Left hindlimb (tissue), 1 donor: ENCODE measurements at regions not wholly inside any gene's neighbourhood (a gene's known extent, or its start where the extent isn't known, plus 50 kb on each side); places are given as distances from the start of the nearest gene placed in this dataset.
"Not testable (repeated sequence)": the region's sequence is repeated elsewhere in the genome, so short reads cannot be mapped to it uniquely, and the experiment has no call there.

Experiments
- DNase-seq: peaks from one replicate; pipeline ENCODE4 v3.0.0-alpha.2; 2018

DNA sequence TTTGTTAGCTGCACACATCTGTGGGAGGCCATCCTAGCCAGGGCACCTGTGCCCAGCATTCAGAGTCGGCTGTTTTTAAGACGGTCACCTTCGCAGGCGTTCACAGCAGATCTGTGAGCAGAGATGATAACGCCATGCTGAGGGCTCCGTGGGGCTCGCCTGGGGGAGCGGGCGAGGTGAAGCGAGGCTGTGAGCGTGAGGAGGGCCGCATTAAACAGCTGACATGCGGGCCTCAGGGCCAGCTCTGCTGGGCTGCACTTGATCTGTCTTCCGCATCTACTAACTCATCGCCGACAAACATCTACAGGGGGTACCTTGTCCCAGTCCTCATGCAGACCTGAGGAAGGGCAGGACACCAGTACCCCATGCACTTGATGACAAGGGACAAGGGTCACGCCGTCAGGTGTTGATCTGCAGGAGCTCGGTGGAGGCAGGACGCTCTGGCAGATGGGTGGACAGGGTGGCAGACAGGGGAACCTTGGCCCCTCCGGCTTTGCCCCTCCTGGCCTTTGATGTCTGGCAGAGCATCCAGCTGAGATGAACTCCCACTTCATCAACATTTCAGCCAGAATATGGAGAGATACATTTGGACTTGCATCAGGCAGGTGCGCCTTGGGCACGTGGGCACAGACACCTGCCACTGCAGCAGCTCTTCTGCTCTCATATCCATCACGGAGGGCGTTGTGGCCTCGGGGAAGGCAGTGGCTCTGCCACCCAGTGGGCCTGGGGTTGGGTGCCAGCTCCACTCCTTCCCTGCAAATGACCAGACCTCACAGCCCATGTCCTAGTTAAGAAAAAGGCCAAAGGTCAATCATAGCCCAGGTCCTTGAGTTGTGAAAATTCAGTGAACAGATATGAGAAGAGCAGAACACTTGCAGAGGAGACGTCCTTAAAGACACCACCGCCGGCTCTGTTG lies 822.9 kb downstream of the BRD1 start:
- DNase-seq, result no peak

DNA sequence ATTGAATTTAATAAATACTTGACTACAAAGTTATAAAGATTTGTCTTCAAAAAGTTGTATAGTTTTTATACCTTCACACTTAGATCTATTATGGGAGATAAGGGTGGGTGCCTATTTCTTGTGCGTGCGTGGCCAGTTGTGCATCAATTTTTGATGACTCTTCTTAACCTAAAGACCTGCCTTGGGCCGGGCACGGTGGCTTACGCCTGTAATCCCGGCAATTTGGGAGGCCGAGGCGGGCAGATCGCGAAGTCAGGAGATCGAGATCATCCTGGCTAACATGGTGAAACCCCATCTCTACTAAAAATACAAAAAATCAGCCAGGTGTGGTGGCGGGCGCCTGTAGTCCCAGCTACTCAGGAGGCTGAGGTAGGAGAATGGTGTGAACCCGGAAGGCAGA lies 830.1 kb downstream of the BRD1 start:
- not testable (repeated sequence) for DNase-seq

DNA sequence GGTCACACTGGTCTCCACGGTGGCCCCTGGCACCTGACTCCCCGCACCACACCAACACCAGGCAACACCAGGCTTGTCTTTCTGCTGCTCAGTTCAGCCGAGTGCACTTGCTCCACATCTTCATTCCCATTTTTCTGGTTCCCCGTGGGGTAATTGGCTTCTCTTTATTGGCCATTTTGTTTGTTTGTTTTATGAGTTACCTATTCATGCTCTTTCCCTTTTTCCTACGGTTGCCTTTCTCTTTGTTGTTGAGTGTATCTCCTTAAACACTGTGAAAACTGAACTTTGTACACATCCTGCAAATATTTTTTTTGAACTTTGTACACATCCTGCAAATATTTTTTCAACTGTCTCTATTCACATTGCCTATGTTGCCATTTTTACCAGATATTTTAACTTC lies 834.0 kb downstream of the BRD1 start:
- no peak for DNase-seq

DNA sequence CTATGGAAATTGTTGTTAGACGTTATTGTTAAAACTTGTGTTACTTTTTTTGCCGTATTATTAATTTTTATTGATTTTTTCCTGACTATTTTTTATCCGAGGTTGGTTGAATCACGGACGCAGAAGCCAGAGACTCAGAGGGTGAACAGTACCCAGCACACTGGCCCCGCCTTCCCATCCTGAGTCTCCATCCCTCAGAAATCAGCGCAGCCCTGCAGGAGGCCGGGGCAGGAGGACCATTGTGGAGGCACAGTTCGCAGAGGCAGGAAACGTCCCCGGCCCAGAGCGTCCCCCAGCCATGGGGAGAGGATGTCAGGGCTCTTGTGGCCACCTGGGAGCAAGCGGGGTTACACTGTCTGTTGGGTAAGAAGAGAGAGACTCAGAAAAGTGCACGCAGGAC lies 843.0 kb downstream of the BRD1 start:
- DNase-seq, result no peak

DNA sequence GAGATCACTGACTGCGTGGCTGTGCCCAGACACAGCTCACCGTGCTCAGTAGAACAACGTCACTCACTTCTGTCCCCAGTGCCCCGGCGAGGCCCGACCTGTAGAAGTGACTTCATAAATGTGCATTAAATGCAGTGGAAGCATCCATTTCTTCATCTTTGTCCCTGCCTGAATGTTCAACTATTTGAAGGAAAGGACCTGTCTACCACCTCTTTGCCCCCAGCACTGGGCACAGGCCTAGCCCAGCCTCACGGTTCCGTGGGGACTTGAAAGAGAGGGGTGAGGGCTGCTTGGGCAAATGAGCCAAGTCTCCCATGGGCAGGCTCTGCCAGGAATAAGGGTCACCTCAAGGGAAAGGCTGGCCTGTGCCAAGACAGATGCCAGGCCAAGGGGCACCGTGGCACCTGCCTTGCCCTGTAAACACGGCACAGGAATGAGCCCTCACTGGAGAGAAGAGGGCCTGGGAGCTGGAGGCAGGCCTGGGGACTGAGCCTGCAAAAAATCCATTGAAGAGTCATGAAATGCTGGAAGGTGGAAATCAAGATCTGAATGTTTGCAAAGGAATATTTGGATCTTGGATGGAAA lies 845.3 kb downstream of the BRD1 start:
- DNase-seq, result no peak

DNA sequence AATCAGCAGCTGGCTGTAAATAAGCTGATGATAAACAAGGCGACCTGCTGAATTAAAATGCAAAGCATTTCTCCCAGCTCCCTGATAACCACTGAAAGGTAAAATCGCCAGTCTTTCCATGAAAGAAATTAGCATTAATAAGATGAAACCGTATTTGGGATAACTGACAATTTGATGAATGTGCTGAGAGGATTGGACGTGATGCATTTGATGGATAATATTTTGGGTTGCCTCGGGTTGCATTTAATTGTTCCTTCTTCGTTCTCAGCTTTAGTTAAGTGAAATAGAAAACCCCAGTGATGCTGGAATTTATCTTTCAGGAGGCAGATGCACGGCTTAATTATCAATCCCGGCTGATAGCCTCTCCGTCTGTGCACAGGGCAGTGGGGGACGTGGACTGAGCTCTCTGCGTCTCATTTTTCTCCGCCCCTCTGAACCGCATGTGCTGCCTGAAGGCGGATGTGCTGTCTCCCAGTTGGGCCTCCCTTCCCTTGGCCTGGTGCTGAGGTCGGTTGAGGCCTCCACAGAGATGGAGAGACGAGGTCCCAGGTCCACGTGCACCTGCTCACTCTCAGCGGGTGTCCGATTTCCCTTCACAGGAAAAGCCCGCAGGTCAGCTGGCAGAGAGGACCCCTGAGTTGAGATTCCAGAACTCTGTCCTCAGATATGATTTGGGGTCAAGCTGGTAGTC lies 846.2 kb downstream of the BRD1 start:
- DNase-seq, result no peak

DNA sequence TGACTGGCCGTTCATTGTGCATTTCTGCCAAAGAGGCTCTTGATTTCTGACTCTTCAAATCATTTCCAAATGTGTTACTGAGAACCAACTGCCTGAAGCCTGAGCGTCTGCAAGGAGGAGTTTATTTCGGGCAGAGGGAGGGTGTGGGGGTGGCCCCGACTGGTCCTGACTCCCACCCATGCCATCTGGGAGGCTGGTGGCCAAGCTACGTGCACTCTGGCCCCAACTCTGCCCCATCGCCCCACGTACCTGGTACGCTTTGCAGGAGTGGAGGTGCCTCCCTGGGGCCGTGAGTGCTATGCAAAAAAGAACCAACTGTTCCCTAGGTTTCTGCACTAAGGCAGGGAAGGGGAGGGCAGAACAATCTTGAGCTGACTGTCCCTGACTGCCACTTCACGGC lies 846.8 kb downstream of the BRD1 start:
- DNase-seq, result no peak

DNA sequence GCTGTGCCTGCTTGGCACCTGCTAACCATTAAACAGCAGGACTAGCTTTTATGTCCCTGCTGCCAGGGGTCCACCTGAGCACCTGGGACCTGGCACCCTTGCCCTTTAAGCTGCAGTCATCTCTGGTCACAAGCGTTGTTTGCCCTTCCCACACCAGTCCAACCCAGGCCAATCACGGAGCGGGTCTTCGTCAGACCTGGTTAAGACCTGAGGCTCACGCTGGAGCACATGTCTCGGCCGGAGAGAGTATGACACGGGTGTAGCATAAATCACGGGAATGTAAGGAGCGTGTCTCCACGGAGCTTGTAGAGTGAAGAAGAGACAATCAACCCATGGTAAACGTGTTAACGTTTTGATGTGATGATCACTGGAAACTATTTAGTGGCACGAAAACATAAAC lies 847.3 kb downstream of the BRD1 start:
- no peak for DNase-seq

DNA sequence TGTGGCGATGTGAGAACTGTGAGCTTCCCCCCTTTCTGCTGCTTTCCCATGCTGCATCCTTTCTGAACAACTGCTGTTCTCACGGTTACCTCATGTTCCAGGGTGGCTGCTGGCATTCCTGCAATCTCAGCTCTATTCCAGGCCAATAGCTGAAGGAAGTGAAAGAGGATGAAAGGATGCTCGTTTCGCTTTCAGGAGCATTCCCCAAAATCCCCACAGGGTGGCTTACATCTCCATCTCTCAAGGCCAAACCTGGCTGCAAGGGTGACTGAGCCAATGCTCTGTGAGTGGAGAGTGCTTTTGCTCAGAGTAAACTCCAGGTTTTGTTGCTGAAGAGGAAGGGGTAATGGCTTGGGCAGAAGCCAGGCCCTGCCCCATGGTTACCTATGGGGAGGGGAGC lies 848.2 kb downstream of the BRD1 start:
- no peak for DNase-seq

DNA sequence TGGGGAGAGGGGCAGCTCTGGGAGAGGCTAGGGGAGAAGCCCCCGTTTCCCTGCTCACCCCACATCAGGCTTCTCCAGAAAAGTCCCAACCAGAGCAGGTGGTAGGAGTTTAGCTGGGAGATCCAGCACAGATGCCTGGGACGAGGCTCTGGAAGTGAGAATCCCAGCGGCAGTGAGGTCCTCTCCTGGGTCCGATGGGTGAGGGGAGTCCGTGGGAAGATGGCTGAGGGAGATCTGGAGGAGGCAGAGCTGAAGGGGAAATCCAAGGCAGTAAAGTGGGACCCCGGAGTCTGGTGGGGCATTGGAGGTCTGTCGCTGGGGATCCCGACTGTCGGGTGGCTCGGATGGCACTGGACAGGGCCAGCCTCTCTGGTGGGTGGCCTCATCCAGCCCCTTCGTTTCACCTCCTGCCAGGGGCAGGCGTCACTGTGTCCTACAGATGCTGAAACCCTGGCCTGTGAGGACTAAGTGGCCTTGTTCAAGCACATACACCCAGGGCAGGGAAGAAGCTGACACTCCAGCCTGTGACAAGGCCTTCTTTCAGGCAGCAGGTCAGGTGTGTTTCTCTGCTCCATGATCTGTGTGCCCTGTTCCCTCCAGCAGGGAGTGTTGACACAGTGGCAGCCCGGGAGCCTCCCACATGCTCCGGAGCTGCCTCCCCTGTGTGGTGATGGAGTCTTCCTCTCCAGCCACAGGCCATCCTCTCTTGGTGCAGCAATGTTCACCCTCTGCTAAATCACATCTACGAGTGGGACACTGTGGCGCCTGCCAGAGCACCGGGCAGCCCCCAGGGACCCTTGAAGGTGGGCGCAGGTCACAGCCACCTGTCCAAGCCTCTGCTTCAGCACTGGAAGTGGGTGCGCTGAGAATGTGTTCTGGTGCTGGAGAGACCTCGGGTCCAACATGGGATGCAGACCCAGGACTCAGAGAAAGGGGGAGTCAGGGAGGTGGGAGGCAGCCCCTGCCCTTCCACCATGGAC lies 850.8 kb downstream of the BRD1 start:
- no peak for DNase-seq

DNA sequence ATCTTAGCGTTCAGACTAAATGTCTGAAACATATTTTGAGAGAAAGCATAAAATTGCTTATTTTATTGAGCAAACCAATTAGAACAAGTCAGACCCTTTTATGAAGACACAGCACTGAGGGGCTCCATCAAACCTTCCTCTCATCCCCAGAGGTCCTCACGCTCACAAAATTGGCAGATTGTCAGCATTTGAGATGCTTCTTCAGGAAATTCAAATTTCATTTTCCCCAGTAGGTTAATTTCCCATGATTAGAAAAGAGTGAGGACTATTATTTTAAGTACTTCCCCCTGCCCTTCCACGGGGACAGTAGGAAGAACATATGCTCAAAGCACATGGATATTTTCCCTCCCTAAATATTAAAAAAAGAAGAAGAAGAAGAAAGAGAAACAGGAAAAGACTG lies 851.8 kb downstream of the BRD1 start:
- no peak for DNase-seq

DNA sequence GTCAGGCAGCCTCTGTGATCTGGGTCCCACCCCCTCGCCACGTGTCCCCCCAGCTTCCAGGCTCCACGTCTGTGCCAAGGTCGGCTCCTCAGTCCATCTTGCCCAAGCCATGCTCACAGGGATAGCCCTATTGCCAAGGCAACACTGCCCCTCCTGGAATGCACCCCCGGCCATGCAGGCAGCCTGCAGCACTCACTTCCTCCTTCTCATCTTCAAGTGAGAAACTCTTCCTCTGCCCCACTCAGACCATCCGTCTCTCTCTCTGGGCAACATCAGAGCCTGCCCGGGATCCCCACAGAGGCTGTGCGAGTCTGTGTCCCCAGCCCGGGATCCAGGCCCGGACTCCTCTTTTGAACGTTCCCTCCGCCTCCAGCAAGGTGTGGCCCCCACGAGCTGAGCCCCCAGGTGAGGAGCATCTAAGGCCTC lies 852.3 kb downstream of the BRD1 start:
- no peak for DNase-seq

DNA sequence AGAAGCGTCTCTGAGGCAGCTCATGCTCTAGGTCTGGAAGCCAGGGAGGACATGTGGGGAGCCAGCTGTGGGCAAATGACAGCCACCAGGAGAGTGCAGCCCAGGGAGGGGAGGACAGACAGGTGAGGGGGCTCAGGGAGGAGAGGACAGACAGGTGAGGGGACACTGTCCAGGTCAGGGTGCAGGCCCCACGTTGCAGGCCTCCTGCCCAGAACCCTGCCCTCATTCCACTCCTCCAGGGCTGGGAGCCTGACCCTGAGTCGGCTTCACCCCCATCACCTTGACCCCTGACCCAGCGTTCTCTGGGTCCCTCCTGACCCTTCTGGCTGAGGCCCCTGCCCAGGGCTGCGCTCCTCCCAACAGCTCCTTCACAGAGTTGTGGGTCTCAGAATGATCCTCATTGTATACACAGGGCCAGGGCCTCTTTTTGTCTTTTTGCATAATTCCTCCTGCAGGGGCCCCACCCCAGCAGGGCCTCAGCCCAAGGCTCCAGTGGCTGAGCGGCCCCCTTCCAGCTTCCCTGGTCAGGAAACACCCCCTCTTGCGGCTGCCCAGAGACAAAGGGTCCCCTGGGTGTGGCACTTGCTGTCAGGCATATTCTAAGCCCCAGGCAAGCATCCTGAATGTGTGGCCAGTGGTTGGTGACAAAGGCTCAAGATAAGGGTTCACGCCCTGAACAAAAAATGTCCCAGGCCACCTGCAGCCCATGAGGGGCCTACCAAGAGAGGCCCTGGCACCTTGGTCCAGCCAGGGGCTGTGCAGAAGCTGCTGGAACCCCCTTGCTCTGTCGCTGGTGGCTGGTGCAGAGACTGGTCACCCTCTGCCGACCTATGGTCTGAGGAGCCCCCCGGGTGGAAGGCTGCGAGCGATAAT lies 853.0 kb downstream of the BRD1 start:
- DNase-seq, result no peak

DNA sequence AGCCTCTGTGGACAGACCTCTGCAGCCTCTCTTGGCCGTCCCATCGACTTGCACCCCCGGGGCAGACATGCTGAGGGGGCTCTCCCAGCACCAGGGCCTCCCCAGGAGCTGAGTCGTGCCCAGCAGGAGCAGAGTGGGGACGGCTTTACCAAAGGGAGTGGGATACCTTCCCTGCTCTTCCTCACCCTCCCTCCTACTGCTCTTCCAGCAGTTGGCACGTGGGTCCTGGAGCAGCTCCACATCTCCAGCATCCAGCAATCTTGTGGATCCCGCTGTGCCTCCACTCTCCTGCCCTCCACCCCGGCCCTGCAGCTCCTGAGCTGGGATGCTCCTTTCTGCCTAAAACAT lies 854.0 kb downstream of the BRD1 start:
- DNase-seq, result no peak

DNA sequence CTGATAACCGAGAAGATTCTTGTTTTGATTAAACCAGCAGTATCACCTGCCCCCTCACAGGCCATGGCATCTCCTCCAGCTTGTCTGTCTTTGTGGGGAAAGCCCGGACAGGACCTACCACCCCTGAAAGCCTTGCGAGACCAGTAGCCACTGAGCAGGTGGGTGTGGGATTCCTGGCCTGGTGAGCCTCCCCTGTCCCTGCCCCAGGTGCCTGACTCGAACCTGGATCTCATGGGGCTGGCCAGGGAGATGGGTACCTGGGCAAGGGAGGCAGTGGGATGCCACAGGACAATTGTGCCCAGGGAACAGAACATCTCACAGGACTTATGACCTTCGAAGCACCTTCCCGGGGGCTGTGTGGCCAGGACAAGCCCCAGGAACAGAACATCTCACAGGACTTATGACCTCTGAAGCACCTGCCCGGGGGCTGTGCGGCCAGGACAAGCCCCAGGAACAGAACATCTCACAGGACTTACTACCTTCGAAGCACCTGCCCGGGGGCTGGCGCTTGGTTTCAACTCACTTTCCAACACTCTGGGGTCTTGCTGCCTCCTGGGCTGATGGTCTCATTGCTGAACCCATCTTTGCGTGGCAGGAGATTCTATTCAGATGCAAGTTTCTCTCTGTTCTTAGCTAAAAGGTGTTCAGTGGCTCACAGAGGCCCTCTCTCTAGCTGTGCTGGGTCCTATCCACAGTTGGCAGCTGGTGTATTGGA lies 854.5 kb downstream of the BRD1 start:
- no peak for DNase-seq

DNA sequence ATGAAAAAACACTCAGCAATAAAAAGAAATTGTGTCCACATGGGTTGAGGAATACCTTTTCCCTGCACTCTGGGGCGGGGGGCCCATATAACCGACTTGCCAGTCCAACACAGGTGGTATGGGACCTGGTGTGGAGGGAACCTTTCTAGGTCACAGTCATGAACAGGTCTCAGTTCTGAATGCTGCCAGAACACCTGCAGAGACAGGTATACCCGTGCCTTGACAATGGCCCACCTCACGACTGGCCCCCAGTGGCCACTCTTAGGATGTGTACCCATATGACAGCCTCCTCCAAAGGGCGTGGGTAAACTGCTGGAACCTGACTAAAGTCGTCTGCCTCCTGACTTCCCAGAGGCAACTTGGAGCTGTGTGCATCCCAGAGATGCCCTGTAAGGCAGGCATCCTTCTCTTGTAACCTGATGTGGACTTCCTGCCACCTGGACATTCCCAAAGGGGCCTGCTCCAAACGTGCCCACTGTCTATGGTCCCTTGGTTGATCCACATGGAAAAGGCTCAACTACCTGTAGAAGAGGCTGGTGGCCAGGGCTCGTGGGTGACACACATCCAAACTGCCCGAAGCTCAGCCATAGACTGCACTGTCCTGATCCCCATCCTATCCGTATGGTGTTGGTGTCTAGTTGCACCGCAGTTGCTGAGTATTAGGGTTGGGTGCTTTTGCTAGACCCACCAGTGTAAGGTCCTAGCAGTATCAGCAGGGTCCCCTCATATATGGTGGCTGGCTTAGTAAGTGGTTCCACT lies 859.3 kb downstream of the BRD1 start:
- no peak for DNase-seq

DNA sequence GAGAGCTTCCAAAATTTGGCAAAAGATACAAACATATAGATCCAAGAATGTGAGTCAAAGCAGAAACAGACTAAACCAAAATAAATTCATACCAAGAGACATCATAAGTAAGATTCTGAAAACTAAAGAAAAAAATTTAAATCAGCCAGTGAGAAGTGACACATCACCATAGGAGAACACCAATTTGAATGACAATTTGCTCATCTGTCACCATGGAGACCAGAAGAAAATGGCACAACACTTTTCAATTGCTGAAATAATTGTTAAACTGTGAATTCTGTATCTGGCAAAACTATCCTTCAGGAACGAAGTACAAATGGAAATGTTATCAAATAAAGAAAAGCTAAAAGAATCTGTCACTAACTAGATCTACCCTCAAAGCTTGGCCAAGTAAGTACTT lies 864.3 kb downstream of the BRD1 start:
- no peak for DNase-seq

DNA sequence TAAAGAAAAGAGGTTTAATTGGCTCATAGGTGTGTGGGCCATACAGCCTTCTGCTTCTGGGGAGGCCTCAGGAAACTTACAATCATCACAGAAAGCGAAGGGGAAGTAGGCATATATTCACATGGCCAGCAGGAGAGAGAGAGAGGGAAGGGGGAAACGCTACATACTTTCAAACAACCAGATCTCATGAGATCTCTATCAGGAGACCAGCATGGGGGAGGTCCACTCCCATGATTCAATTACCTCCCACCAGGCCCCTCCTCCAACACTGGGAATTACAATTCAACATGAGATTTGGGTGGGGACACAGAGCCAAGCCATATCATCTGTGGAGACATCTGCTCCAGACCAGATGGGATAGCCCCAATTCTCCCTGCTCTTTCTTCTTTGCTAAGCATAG lies 866.0 kb downstream of the BRD1 start:
- no peak for DNase-seq

DNA sequence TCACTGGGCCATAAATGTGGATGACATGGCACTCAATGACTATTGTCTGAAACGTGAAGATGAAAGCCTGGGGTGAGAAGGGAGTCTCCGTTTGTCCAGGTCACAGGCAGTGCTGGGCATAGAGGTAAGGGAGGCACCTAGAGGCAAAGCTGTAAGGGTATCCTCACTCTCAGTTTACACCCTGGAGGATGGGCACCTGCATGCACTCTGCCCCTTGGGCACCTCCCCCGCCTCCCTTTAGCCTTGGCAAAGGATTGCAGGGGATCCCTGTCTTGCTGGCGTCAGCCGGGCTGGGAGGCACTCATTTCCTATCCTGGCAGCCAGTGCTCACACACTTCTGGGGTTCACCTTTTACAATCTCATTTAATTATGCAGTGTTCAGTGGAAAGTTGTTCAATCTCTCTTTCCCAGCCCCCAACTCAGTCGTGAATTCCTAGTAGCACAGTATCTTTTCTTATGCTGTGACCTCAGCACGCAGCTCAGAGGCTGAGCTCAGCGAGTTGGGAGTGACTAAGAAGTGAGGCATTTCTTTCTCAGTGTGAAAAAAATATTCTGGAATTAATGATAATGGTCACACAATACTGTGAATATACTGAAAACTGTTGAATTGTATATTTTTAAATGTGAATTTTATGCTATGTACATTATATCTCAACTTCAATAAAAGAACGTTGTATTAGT lies 866.6 kb downstream of the BRD1 start:
- no peak for DNase-seq

DNA sequence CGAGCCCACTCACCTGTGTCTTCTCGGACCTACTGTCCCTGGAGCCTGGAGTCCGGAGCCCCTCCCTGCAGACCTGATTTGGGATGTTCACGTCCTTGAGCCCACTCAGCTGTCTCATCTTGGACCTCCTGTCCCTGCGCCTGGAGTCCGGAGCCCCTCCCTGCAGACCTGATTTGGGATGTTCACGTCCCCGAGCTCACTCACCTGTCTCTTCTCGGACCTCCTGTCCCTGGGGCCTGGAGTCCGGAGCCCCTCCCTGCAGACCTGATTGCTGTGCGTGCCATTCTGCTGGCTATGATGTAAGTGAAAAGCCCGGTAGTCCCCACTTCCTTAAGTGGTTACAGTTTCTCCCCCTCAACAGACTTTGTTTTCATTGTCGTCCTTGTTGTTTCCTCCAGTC lies 867.1 kb downstream of the BRD1 start:
- no peak for DNase-seq
